Neural progenitor cell (in vitro differentiated cells): ENCODE measurements at regions not wholly inside any gene's neighbourhood (a gene's known extent, or its start where the extent isn't known, plus 50 kb on each side); places are given as distances from the start of the nearest gene placed in this dataset.

ENCODE experiments used
- EZH2 ChIP-seq: fragments of 200-600 bp; sonication (generic); IDR thresholded peaks from 2 replicates; pipeline ENCODE4 v1.6.1; 2017; ENCODE audit warnings: antibody characterized with exemption, mild to moderate bottlenecking, moderate library complexity
- EZH2phosphoT487 ChIP-seq: fragments of 200-600 bp; sonication (generic); IDR thresholded peaks from 2 replicates; pipeline ENCODE4 v1.6.1; 2017; ENCODE audit warnings: antibody characterized with exemption
- TF ChIP-seq, protein P1 (sequence below): fragments of 200-600 bp; sonication (generic); IDR thresholded peaks from 2 replicates; pipeline ENCODE4 v1.5.1; 2017; ENCODE audit warnings: antibody characterized with exemption, mild to moderate bottlenecking

DNA sequence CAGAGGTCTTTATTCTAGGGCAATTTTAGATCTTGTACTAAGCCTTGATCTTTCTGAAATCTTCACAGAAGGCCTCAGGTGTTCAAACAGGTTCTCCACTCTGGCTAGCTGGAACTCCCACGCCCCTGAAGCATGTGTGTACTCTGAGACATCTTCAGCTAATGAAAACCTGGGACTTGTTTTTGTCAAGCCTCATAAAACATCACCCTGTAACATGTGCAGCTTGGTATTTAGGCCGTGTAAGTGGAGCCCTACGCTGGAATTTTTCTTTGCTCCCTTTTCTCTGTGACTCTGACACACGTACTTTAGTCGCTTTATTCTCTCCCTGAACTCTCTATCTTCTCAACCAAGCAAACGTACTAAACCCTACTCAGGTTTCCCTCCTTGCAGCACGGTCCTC, 701.9 kb upstream of the ZP4 start:
- TF ChIP-seq EZH2: no peak
- TF ChIP-seq, protein P1, sequence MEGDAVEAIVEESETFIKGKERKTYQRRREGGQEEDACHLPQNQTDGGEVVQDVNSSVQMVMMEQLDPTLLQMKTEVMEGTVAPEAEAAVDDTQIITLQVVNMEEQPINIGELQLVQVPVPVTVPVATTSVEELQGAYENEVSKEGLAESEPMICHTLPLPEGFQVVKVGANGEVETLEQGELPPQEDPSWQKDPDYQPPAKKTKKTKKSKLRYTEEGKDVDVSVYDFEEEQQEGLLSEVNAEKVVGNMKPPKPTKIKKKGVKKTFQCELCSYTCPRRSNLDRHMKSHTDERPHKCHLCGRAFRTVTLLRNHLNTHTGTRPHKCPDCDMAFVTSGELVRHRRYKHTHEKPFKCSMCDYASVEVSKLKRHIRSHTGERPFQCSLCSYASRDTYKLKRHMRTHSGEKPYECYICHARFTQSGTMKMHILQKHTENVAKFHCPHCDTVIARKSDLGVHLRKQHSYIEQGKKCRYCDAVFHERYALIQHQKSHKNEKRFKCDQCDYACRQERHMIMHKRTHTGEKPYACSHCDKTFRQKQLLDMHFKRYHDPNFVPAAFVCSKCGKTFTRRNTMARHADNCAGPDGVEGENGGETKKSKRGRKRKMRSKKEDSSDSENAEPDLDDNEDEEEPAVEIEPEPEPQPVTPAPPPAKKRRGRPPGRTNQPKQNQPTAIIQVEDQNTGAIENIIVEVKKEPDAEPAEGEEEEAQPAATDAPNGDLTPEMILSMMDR: no peak
- TF ChIP-seq EZH2phosphoT487: no peak
